H9 (cell line): ENCODE measurements at regions not wholly inside any gene's neighbourhood (a gene's known extent, or its start where the extent isn't known, plus 50 kb on each side); places are given as distances from the start of the nearest gene placed in this dataset.

Source experiments
- DNase-seq: peaks from one replicate; pipeline ENCODE4 v3.0.0-alpha.2; 2017
- H2AFZ ChIP-seq: one replicate; pipeline ENCODE4 v1.6.1; 2013; ENCODE audit warnings: mild to moderate bottlenecking, low read length, control low read depth, moderate library complexity
- H2AK5ac ChIP-seq: 2 replicates; pipeline ENCODE4 v1.6.1; 2013; ENCODE audit warnings: low read length, control low read depth, mixed read lengths; ENCODE audit not compliant: insufficient read length
- H2BK120ac ChIP-seq: one replicate; pipeline ENCODE4 v1.6.1; 2013; ENCODE audit warnings: low read depth, mild to moderate bottlenecking, low read length, control low read depth, inconsistent platforms; ENCODE audit not compliant: poor library complexity, severe bottlenecking
- H2BK12ac ChIP-seq: 2 replicates; pipeline ENCODE4 v1.6.1; 2013; ENCODE audit warnings: low read length, control low read depth, mixed read lengths, low read depth; ENCODE audit not compliant: insufficient read length
- H2BK15ac ChIP-seq: 2 replicates; pipeline ENCODE4 v1.6.1; 2013; ENCODE audit warnings: low read depth, low read length, control low read depth
- H2BK20ac ChIP-seq: one replicate; pipeline ENCODE4 v1.6.1; 2013; ENCODE audit warnings: low read depth, mild to moderate bottlenecking, low read length, control low read depth, inconsistent platforms; ENCODE audit not compliant: poor library complexity, severe bottlenecking
- H2BK5ac ChIP-seq: 2 replicates; pipeline ENCODE4 v1.6.1; 2013; ENCODE audit warnings: low read length, control low read depth, mixed read lengths; ENCODE audit not compliant: insufficient read length
- H3K14ac ChIP-seq: 2 replicates; pipeline ENCODE4 v1.6.1; 2013; ENCODE audit warnings: low read length, control low read depth; ENCODE audit not compliant: insufficient read depth
- H3K18ac ChIP-seq: 2 replicates; pipeline ENCODE4 v1.6.1; 2013; ENCODE audit warnings: low read depth, mild to moderate bottlenecking, mixed read lengths, low read length, control low read depth; ENCODE audit not compliant: insufficient read length
- H3K23ac ChIP-seq: 2 replicates; pipeline ENCODE4 v1.6.1; 2013; ENCODE audit warnings: low read length, control low read depth, mixed read lengths, low read depth; ENCODE audit not compliant: insufficient read length
- H3K23me2 ChIP-seq: 2 replicates; pipeline ENCODE4 v1.6.1; 2013; ENCODE audit warnings: low read depth, mild to moderate bottlenecking, mixed read lengths, low read length, control low read depth; ENCODE audit not compliant: insufficient read length, poor library complexity, severe bottlenecking
- H3K27ac ChIP-seq: 2 replicates; pipeline ENCODE4 v1.5.1; 2013; ENCODE audit warnings: low read length, control low read depth, mixed read lengths, low read depth; ENCODE audit not compliant: insufficient read length
- H3K27me3 ChIP-seq: 2 replicates; pipeline ENCODE4 v1.6.1; 2013; ENCODE audit warnings: low read length, control low read depth, inconsistent platforms; ENCODE audit not compliant: insufficient read depth
- H3K4ac ChIP-seq: 2 replicates; pipeline ENCODE4 v1.6.1; 2013; ENCODE audit warnings: low read depth, mild to moderate bottlenecking, control low read depth, inconsistent platforms, low read length, moderate library complexity
- H3K4me1 ChIP-seq: 2 replicates; pipeline ENCODE4 v1.6.1; 2013; ENCODE audit warnings: low read length, control low read depth, inconsistent platforms; ENCODE audit not compliant: insufficient read depth
- H3K4me2 ChIP-seq: 2 replicates; pipeline ENCODE4 v1.6.1; 2013; ENCODE audit warnings: low read length, control low read depth, mixed read lengths; ENCODE audit not compliant: insufficient read length, insufficient read depth
- H3K56ac ChIP-seq: 2 replicates; pipeline ENCODE4 v1.6.1; 2013; ENCODE audit warnings: low read depth, mild to moderate bottlenecking, mixed read lengths, low read length, control low read depth; ENCODE audit not compliant: insufficient read length
- H3K79me1 ChIP-seq: 2 replicates; pipeline ENCODE4 v1.6.1; 2013; ENCODE audit warnings: low read depth, mild to moderate bottlenecking, moderate library complexity, low read length, control low read depth, inconsistent platforms; ENCODE audit not compliant: insufficient read depth, poor library complexity, severe bottlenecking
- H3K79me2 ChIP-seq: 2 replicates; pipeline ENCODE4 v1.6.1; 2013; ENCODE audit warnings: low read length, control low read depth, inconsistent platforms; ENCODE audit not compliant: insufficient read depth
- H3K9ac ChIP-seq: 2 replicates; pipeline ENCODE4 v1.6.1; 2013; ENCODE audit warnings: low read length, control low read depth, mixed read lengths; ENCODE audit not compliant: insufficient read length; ENCODE audit errors: extremely low read depth
- H3K9me3 ChIP-seq: one replicate; pipeline ENCODE4 v1.6.1; 2013; ENCODE audit warnings: low read depth, low read length, inconsistent platforms; ENCODE audit not compliant: control insufficient read depth
- H3T11ph ChIP-seq: one replicate; pipeline ENCODE4 v1.6.1; 2013; ENCODE audit warnings: mild to moderate bottlenecking, low read length, control low read depth, inconsistent platforms
- H4K20me1 ChIP-seq: one replicate; pipeline ENCODE4 v1.6.1; 2013; ENCODE audit not compliant: control insufficient read depth, insufficient read length, insufficient read depth
- H4K5ac ChIP-seq: 2 replicates; pipeline ENCODE4 v1.6.1; 2013; ENCODE audit warnings: low read depth, mild to moderate bottlenecking, mixed read lengths, low read length, control low read depth; ENCODE audit not compliant: insufficient read length
- H4K8ac ChIP-seq: replicated peaks from 2 replicates; pipeline ENCODE4 v1.6.1; 2013; ENCODE audit warnings: low read length, control low read depth, mixed read lengths, low read depth; ENCODE audit not compliant: insufficient read length
- H4K91ac ChIP-seq: 2 replicates; pipeline ENCODE4 v1.6.1; 2013; ENCODE audit warnings: low read depth, mild to moderate bottlenecking, moderate library complexity, mixed read lengths, low read length, control low read depth; ENCODE audit not compliant: insufficient read length
- H3K27ac Mint-ChIP-seq, 3 experiments: 2 replicates in 2 of 3; 3 replicates in 1 of 3; pipeline ENCODE4 v1.8.0; 2020 to 2021; ENCODE audit warnings: mixed read lengths in 3 of 3, mild to moderate bottlenecking in 1 of 3, moderate library complexity in 1 of 3
- H3K27me3 Mint-ChIP-seq: 2 replicates; pipeline ENCODE4 v1.8.0; 2021; ENCODE audit warnings: low read depth, mild to moderate bottlenecking, moderate library complexity, mixed read lengths
- H3K36me3 Mint-ChIP-seq, 3 experiments: 2 replicates in 2 of 3; 3 replicates in 1 of 3; pipeline ENCODE4 v1.8.0; 2020 to 2021; ENCODE audit warnings: low read depth in 3 of 3, mixed read lengths in 3 of 3; ENCODE audit not compliant: insufficient read depth in 1 of 3
- H3K4me1 Mint-ChIP-seq, 2 experiments: 2 replicates each; pipeline ENCODE4 v1.8.0; 2020; ENCODE audit warnings: mixed read lengths in 2 of 2
- H3K4me3 Mint-ChIP-seq, 2 experiments: 2 replicates in 1 of 2; 3 replicates in 1 of 2; pipeline ENCODE4 v1.8.0; 2020 to 2021; ENCODE audit warnings: mild to moderate bottlenecking in 2 of 2, mixed read lengths in 2 of 2, moderate library complexity in 1 of 2
- H3K9me3 Mint-ChIP-seq, 2 experiments: 2 replicates in 1 of 2; 3 replicates in 1 of 2; pipeline ENCODE4 v1.8.0; 2020; ENCODE audit warnings: mild to moderate bottlenecking in 2 of 2, mixed read lengths in 2 of 2, moderate library complexity in 1 of 2
- WGBS: extraction: QIAGEN DNeasy Blood & Tissue Kit; methylation state at CpG from one replicate; pipeline ENCODE4 v1.1.7; 2013; ENCODE audit warnings: missing lambda C conversion rate, low lambda C conversion rate, mixed read lengths; ENCODE audit not compliant: insufficient read length; ENCODE audit errors: extremely low coverage; 5-methylcytosine and 5-hydroxymethylcytosine counted together
- TF ChIP-seq, protein P1 (sequence below): fragments of 200-600 bp; sonication (generic); conservative IDR thresholded peaks from 3 replicates; pipeline ENCODE4 v1.8.0; 2021; ENCODE audit warnings: antibody characterized with exemption, mild to moderate bottlenecking

DNA sequence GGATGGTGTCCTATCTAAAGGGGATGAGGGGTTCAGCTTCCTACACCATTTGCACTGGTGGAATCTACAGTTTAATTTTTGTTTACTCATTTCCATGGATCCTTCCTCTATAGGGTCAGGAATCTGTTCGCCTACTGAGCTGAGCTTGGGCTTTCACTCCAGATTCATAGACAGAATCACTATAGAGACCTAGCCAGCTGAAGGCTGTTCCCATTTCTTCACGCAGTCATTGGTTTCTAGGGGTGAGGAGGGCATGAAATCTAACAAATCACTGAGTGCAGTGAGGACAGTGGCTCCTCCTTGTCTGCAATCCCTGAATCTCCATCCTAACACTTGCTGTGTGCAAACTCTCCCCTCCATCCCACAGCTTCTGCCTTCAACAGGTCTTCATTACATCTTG, 578.5 kb downstream of the TSN start:
- Mint-ChIP-seq H3K27ac (peak overlapping the region in 1 of 3 experiments; percentile 27; a peak in 1 of 7 replicates), H3K36me3 (no peaks in the 10 kb centered on the region), H3K4me3 (no peak overlapping the region), H3K9me3 (peaks cover 0 to 2% of the 10 kb centered on the region in 2 experiments; a peak in 1 of 5 replicates), H3K4me1 (no peaks in the 10 kb centered on the region), H3K27me3 (no peaks in the 10 kb centered on the region; the same call in 1 of the 2 replicates)
- H4K91ac ChIP-seq, result no peak overlapping the region
- H3K18ac ChIP-seq, result no peak overlapping the region
- no peak overlapping the region for H4K5ac ChIP-seq
- H3K79me1 ChIP-seq, result no peaks in the 10 kb centered on the region
- H3K4me1 ChIP-seq, result no peaks in the 10 kb centered on the region
- H3K79me2 ChIP-seq, result no peaks in the 10 kb centered on the region
- H2BK15ac ChIP-seq, result 0 out of 2 replicates have a peak overlapping the region, but pooled peaks have one; percentile 32
- H3K27me3 ChIP-seq, result no peaks in the 10 kb centered on the region
- H4K8ac ChIP-seq, result no peak overlapping the region
- H3K27ac ChIP-seq, result no peak overlapping the region
- no peak overlapping the region for H2BK5ac ChIP-seq
- TF ChIP-seq, protein P1, sequence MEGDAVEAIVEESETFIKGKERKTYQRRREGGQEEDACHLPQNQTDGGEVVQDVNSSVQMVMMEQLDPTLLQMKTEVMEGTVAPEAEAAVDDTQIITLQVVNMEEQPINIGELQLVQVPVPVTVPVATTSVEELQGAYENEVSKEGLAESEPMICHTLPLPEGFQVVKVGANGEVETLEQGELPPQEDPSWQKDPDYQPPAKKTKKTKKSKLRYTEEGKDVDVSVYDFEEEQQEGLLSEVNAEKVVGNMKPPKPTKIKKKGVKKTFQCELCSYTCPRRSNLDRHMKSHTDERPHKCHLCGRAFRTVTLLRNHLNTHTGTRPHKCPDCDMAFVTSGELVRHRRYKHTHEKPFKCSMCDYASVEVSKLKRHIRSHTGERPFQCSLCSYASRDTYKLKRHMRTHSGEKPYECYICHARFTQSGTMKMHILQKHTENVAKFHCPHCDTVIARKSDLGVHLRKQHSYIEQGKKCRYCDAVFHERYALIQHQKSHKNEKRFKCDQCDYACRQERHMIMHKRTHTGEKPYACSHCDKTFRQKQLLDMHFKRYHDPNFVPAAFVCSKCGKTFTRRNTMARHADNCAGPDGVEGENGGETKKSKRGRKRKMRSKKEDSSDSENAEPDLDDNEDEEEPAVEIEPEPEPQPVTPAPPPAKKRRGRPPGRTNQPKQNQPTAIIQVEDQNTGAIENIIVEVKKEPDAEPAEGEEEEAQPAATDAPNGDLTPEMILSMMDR, result no peak
- H2BK20ac ChIP-seq, result no peak overlapping the region
- H2BK120ac ChIP-seq, result no peak overlapping the region
- DNase-seq, result no peak
- no peak overlapping the region for H2AFZ ChIP-seq
- no peak overlapping the region for H3K4ac ChIP-seq
- H2AK5ac ChIP-seq, result no peak overlapping the region
- no peak overlapping the region for H3K9ac ChIP-seq
- H3K9me3 ChIP-seq, result no peaks in the 10 kb centered on the region
- no peak overlapping the region for H2BK12ac ChIP-seq
- H3K14ac ChIP-seq, result no peak overlapping the region
- H4K20me1 ChIP-seq, result no peaks in the 10 kb centered on the region
- no CpG with 5 or more reads among the region's 2 CpGs for WGBS
- no peak overlapping the region for H3T11ph ChIP-seq
- H3K56ac ChIP-seq, result no peak overlapping the region
- H3K4me2 ChIP-seq, result no peak overlapping the region
- no peaks in the 10 kb centered on the region for H3K23me2 ChIP-seq
- no peak overlapping the region for H3K23ac ChIP-seq
